ENCODE measurements at regions not wholly inside any gene's neighbourhood (a gene's known extent, or its start where the extent isn't known, plus 50 kb on each side); places are given as distances from the start of the nearest gene placed in this dataset.

DNA sequence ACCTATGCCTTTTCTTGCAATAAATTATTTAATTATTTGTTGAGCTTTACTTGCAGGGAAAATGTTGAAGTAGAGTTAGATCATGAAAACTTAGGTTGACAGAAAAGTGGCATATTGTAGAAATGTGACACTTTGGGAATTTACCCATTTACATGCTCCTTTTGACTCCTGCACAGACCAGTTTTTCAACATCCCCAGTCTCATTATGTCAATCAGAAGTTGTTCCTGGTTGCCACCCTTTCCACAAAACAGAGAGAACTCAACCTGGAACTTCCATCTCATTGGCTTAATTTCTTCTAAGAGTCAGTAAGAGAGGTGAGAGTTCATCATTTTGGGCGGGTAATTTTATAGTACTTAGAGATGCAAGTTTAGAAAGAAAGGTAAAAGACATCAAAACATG, 284.6 kb upstream of the ANKRD50 start:
- no peak overlapping the region for H3K14ac ChIP-seq (replicated peaks; ENCODE audit: low read depth, low read length)
- no peak overlapping the region for H2BK20ac ChIP-seq (ENCODE audit: low read depth, low read length)
- no peaks in the 10 kb centered on the region for H3K9me3 ChIP-seq (ENCODE audit: control insufficient read depth, insufficient read depth, low read length)
- no peak overlapping the region for H2AK9ac ChIP-seq (replicated peaks; ENCODE audit: low read depth, low read length, poor library complexity)
- no peaks in the 10 kb centered on the region for H3K79me1 ChIP-seq (ENCODE audit: low read depth in 1 of 2, low read length in 2 of 2)
- H3K18ac ChIP-seq (ENCODE audit: low read depth, low read length): no peak overlapping the region
- H3K27me3 ChIP-seq (ENCODE audit: control insufficient read depth, insufficient read depth, low read length): no peaks in the 10 kb centered on the region
- no peak overlapping the region for H2AK5ac ChIP-seq (ENCODE audit: low read depth, low read length)
- H3K27ac ChIP-seq (ENCODE audit: insufficient read depth, low read length): no peak overlapping the region
- ChIA-PET CTCF (no interaction called here), POLR2A (ENCODE audit: unreplicated experiment) (no interaction called here)
- H3K4me2 ChIP-seq (ENCODE audit: low read depth, low read length): no peak overlapping the region
- no peak overlapping the region for H2BK15ac ChIP-seq (ENCODE audit: low read depth, low read length)
- H3K36me3 ChIP-seq (ENCODE audit: control insufficient read depth, insufficient read depth, low read length): no peaks in the 10 kb centered on the region
- dilution Hi-C loops (cut with HindIII; ENCODE audit: low sequenced_read_pairs, unreplicated experiment): no loop called here
- H4K5ac ChIP-seq (ENCODE audit: low read depth, low read length): no peak overlapping the region
- no TSS peak for BruUV-seq (replicated peaks)
- DNase-seq (no peak), ATAC-seq (ENCODE audit: low read depth) (no peak)
- H2AFZ ChIP-seq (replicated peaks; ENCODE audit: low read length, poor library complexity): no peak overlapping the region
- H3K23ac ChIP-seq (ENCODE audit: low read depth, low read length): no peak overlapping the region
- no peaks in the 10 kb centered on the region for H4K20me1 ChIP-seq (ENCODE audit: insufficient read depth, low read length)
- H3K4me1 ChIP-seq (ENCODE audit: control insufficient read depth, insufficient read depth, low read length): no peaks in the 10 kb centered on the region
- no peak overlapping the region for H3K4ac ChIP-seq (ENCODE audit: low read depth, low read length)
- H3K4me3 ChIP-seq (ENCODE audit: insufficient read depth, low read depth, low read length): no peak overlapping the region
- intact Hi-C loops (cut with micrococcal nuclease): no loop called here
- H3K9me1 ChIP-seq (ENCODE audit: insufficient read depth, low read length): no peaks in the 10 kb centered on the region
- no peak overlapping the region for H3K9ac ChIP-seq (ENCODE audit: low read depth, low read length)
- no peak overlapping the region for H2BK120ac ChIP-seq (ENCODE audit: low read depth, low read length)
- H4K8ac ChIP-seq (ENCODE audit: low read depth in 2 of 2, low read length in 2 of 2): no peak overlapping the region
- H4K91ac ChIP-seq (ENCODE audit: insufficient read depth, low read depth, low read length): no peak overlapping the region
- in situ Hi-C loops (cut with MboI; ENCODE audit: low sequenced_read_pairs): no loop called here
- whole genome bisulfite sequencing, 2 experiments (ENCODE audit: extremely low coverage in 2 of 2, insufficient read length in 1 of 2): no CpG with 5 or more reads among the region's 1 CpG
- no peak for TF ChIP-seq NFE2L2 (IDR thresholded peaks at IDR 0.05; ENCODE audit: low read depth, low read length)
- no peak for TF ChIP-seq POLR2A (IDR thresholded peaks at IDR 0.05; ENCODE audit: low read depth, low read length)
- TF ChIP-seq, protein P1, sequence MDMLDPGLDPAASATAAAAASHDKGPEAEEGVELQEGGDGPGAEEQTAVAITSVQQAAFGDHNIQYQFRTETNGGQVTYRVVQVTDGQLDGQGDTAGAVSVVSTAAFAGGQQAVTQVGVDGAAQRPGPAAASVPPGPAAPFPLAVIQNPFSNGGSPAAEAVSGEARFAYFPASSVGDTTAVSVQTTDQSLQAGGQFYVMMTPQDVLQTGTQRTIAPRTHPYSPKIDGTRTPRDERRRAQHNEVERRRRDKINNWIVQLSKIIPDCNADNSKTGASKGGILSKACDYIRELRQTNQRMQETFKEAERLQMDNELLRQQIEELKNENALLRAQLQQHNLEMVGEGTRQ (IDR thresholded peaks at IDR 0.05; ENCODE audit: low read depth, low read length): no peak
- TF ChIP-seq, protein P2, sequence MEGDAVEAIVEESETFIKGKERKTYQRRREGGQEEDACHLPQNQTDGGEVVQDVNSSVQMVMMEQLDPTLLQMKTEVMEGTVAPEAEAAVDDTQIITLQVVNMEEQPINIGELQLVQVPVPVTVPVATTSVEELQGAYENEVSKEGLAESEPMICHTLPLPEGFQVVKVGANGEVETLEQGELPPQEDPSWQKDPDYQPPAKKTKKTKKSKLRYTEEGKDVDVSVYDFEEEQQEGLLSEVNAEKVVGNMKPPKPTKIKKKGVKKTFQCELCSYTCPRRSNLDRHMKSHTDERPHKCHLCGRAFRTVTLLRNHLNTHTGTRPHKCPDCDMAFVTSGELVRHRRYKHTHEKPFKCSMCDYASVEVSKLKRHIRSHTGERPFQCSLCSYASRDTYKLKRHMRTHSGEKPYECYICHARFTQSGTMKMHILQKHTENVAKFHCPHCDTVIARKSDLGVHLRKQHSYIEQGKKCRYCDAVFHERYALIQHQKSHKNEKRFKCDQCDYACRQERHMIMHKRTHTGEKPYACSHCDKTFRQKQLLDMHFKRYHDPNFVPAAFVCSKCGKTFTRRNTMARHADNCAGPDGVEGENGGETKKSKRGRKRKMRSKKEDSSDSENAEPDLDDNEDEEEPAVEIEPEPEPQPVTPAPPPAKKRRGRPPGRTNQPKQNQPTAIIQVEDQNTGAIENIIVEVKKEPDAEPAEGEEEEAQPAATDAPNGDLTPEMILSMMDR (conservative IDR thresholded peaks at IDR 0.05; ENCODE audit: low read depth, low read length): no peak
- no peak for TF ChIP-seq RCOR1 (IDR thresholded peaks at IDR 0.05; ENCODE audit: insufficient replicate concordance, low read length)
- no peak for TF ChIP-seq RAD21 (IDR thresholded peaks at IDR 0.05; ENCODE audit: low read length)
- TF ChIP-seq FOS (IDR thresholded peaks at IDR 0.05; ENCODE audit: low read depth, low read length): no peak
- no peak for TF ChIP-seq CEBPB (IDR thresholded peaks at IDR 0.05; ENCODE audit: low read depth, low read length)
- TF ChIP-seq MAFK (IDR thresholded peaks at IDR 0.05; ENCODE audit: low read depth, low read length): no peak
- TF ChIP-seq CHD1 (IDR thresholded peaks at IDR 0.05; ENCODE audit: low read depth, low read length): no peak
- no peak for TF ChIP-seq MXI1 (IDR thresholded peaks at IDR 0.05; ENCODE audit: borderline replicate concordance, low read depth, low read length)
- TF ChIP-seq MAZ (IDR thresholded peaks at IDR 0.05; ENCODE audit: borderline replicate concordance, low read depth, low read length): no peak
- H3K56ac ChIP-seq (ENCODE audit: extremely low read depth, insufficient read depth, low read length): no peak overlapping the region
- no peak overlapping the region for H2BK5ac ChIP-seq (ENCODE audit: low read depth, low read length, poor library complexity, severe bottlenecking)

Measured in IMR-90 (cell line).